ENCODE measurements at regions not wholly inside any gene's neighbourhood (a gene's known extent, or its start where the extent isn't known, plus 50 kb on each side); places are given as distances from the start of the nearest gene placed in this dataset.

- no peak overlapping the region for H3K27ac Mint-ChIP-seq
- H3K36me3 Mint-ChIP-seq: no peaks in the 10 kb centered on the region
- H3K27me3 Mint-ChIP-seq (ENCODE audit: low read depth): peaks cover 3% of the 10 kb centered on the region
- no peaks in the 10 kb centered on the region for H3K9me3 Mint-ChIP-seq
- no peak for TF ChIP-seq CTCF (IDR thresholded peaks at IDR 0.05; ENCODE audit: unreplicated experiment)
- no peak for DNase-seq (ENCODE audit: low spot score in 2 of 2, unreplicated experiment in 2 of 2)
- no peak overlapping the region for H3K4me3 Mint-ChIP-seq
- H3K4me1 Mint-ChIP-seq: peaks cover 3% of the 10 kb centered on the region
These were observed 207.2 kb downstream of the ZNF365 start for GRCh38 chr10:62581351-62581750.

- peaks cover 1% of the 10 kb centered on the region for H3K27me3 Mint-ChIP-seq (ENCODE audit: low read depth)
- no peak for DNase-seq (ENCODE audit: low spot score in 2 of 2, unreplicated experiment in 2 of 2)
- no peak for TF ChIP-seq CTCF (IDR thresholded peaks at IDR 0.05; ENCODE audit: unreplicated experiment)
- H3K27ac Mint-ChIP-seq: no peak overlapping the region
- peaks cover 3% of the 10 kb centered on the region for H3K4me1 Mint-ChIP-seq
- H3K36me3 Mint-ChIP-seq: no peaks in the 10 kb centered on the region
- H3K9me3 Mint-ChIP-seq: no peaks in the 10 kb centered on the region
- H3K4me3 Mint-ChIP-seq: no peak overlapping the region
These were observed 208.0 kb downstream of the ZNF365 start for GRCh38 chr10:62582101-62582705.

GRCh38 chr10:62582804-62583208 lies 208.6 kb downstream of the ZNF365 start:
- Mint-ChIP-seq H3K4me1 (peaks cover 3% of the 10 kb centered on the region), H3K27ac (peak overlapping the region; percentile 54)
- TF ChIP-seq CTCF (IDR thresholded peaks at IDR 0.05; ENCODE audit: unreplicated experiment): no peak

DNA sequence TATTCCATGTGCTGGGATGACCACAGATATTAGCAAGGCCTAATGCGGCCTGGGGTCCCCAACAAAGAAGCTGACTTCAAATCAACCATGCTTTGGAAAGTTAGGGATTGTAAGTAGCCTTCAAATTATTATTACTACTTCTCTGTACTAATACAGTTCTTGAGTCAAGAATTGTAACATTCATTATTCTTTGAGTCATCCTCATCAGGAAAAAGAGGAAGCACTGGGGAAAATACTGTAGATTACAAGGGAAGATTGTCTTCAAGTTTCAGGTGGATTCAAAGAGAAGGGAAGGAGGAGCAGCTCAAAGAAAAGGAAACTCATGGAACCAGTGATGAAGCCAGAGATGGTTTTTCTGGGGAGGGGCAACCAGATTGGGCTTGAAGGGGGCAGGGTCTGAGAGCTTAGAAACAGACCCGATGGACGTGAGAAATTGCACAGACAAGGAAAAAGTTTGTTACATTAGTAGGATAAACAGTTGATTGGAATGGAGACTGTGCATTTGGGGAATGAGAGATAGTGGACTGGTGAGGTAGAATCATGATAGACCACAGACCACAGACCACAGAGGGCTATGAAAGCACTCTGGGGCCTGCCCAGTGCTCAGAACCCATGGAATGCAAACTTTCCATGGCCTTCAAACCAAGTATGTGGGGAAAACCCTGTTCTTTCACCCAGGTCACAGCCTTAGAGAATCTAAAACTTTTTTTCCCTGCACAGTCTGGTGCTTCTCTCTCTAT lies 209.9 kb downstream of the ZNF365 start:
- peaks cover 3% of the 10 kb centered on the region for H3K4me1 Mint-ChIP-seq
- peaks cover 6% of the 10 kb centered on the region for H3K9me3 Mint-ChIP-seq
- no peak overlapping the region for H3K4me3 Mint-ChIP-seq
- no peaks in the 10 kb centered on the region for H3K36me3 Mint-ChIP-seq
- TF ChIP-seq CTCF (IDR thresholded peaks at IDR 0.05; ENCODE audit: unreplicated experiment): no peak
- DNase-seq (ENCODE audit: low spot score in 2 of 2, unreplicated experiment in 2 of 2): no peak
- H3K27ac Mint-ChIP-seq: no peak overlapping the region
- peaks cover 1% of the 10 kb centered on the region for H3K27me3 Mint-ChIP-seq (ENCODE audit: low read depth)

More at GRCh38 chr10:62582804-62583208, 208.6 kb downstream of the ZNF365 start:
- Mint-ChIP-seq H3K36me3 (no peaks in the 10 kb centered on the region), H3K27me3 (ENCODE audit: low read depth) (peaks cover 1% of the 10 kb centered on the region), H3K9me3 (peaks cover under 1% of the 10 kb centered on the region), H3K4me3 (no peak overlapping the region)
- no peak for DNase-seq (ENCODE audit: low spot score in 2 of 2, unreplicated experiment in 2 of 2)

DNA sequence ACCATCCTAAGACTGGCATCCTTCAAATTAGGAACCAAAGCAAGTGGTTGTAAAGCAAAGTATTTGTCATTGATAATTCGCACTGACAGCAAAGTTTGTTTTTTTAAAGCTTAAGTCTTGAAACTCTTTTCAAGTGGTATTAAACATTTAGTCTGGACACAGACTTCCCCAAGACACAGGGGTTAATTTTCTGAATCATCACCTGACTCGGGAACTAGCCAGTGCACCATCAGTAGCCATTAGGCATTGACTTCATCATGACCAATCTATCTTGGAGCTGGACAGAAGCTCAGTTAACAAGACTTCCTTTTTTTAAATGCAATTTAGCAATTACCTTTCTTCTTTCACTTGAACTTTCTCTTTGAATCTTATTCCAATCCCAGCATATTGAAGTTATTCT lies 210.6 kb downstream of the ZNF365 start:
- no peak for TF ChIP-seq CTCF (IDR thresholded peaks at IDR 0.05; ENCODE audit: unreplicated experiment)
- peaks cover 3% of the 10 kb centered on the region for H3K4me1 Mint-ChIP-seq
- peaks cover 6% of the 10 kb centered on the region for H3K9me3 Mint-ChIP-seq
- H3K4me3 Mint-ChIP-seq: no peak overlapping the region
- DNase-seq (ENCODE audit: low spot score in 2 of 2, unreplicated experiment in 2 of 2): no peak
- peak overlapping the region; percentile 20 for H3K27ac Mint-ChIP-seq
- peaks cover 6% of the 10 kb centered on the region for H3K27me3 Mint-ChIP-seq (ENCODE audit: low read depth)
- no peaks in the 10 kb centered on the region for H3K36me3 Mint-ChIP-seq

All from mesothelial cell of epicardium (in vitro differentiated cells).